ENCODE measurements at regions not wholly inside any gene's neighbourhood (a gene's known extent, or its start where the extent isn't known, plus 50 kb on each side); places are given as distances from the start of the nearest gene placed in this dataset.

DNA sequence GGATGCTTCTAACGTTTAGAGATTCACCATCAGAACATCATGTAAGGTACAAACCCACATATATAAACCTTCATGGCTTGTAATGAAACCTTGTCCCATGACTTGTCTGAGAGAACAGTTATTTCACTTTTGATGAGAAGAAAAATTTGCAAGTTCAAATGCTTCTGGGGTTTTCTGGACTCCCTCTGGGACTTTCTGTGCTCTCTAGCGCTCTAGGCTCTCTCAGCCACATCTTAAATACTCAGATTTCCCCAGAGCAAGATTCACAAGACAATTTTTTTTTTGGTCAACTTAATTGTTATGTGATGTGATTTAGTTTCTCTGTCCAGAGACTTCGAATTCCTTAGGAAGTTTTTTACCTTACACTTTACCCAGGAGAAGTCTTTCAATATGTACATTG, 282.8 kb upstream of the EDNRB start:
- no peak for DNase-seq

DNA sequence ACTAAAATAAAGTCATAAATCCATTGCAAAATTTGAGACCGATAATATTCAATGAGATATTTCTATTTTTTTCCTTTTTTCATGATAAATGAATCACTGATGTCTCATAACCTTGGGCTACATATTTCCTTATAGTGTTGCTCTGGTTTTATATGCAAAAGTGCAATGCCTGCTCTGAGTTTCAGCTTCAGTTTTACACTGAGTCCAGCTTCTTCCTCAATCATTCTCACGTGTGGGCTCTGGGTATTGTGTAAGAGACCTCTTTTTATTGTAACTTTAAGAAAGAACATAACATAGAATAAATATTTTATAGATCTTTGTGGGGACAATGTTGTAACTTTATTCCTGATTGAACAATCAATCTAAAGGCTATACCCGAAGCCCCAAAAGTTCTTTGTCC, 280.2 kb upstream of the EDNRB start:
- DNase-seq = no peak

DNA sequence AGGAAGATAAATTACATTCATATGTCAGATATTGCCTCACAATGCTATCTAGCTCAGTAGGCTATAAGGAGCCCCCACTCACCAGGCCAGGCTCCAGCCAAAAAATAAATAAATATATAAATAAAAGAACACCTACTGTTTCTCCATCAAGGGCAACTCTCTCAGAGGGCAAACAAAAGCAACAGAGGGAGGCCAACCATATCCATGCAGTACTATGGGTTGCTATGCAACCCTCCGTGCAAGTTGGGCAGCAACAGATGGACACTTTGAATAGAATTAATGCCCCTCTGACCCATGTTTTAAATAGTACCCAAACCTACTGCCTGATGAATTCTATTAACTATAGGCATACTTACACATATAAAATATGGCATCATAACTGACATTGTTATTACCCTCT, 279.8 kb upstream of the EDNRB start:
- DNase-seq = no peak

DNA sequence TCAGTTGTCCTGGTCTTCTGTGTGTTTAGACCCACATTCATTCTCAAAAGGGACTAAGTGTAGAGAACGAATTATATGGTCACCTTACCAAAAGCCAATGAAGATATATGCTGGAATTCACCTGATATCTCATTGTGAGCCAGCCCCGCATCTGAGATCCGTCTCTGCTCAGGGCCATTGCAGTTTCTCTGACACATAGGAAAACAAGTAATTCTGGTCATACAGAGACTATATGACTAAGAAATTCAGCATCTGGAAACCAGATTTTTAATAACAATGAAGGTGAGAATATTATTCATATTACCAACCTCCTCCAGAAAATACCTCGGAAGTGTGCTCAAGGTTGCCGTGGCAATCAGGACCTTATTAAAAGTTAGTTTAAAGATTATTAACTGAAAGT, 278.6 kb upstream of the EDNRB start:
- no peak for DNase-seq

DNA sequence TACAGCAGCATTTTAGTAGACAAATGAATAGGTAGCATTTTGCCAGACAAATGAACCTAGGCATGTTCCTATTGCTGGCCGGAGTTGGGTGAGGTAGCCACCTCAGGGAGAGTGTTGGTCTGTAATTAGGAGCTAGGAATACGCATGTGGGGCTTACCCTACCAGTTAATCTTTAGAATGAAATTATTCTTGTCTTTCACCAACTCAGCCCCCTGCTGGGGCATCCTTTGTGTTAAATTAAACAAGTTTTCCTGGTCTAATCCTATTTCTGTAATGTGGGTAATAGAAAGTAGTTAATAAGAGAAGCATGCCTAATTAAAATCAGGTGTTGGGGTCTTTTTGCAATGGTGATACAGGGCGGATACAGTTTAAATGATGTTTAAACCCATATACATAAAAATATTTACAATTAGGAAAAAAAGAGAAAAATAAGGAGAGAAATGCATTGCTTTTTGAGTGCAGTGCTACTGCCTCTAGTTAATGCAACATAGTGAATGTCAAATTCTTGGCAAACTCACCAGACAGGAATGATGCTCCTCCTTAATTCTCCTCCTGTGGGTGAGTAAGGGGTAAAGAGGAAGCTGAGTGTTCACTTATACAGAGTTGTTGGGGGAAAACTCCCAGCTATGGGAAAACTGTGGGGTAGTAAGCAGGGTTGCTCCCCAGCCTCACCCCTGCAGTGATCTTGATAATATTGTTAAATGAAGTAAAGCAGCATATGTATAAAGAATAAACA, 276.4 kb upstream of the EDNRB start:
- no peak for DNase-seq

DNA sequence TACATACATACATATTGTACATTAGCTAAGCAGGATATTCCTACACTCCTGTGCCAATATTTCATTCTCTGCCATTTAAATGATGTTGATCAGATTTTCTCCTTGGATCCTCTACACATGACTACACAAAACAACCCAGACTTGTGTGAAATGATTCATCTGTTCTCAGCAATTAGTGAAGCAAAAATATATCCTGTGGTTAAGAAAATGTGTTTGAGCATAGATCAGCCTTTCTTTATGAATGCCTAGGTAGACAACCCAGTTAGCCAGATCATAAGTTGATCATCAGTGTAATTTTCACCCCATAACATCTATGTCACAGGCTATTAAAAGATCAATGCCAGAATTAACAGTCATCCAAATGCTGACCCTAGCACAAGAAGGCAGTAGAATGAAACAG, 275.2 kb upstream of the EDNRB start:
- no peak for DNase-seq

DNA sequence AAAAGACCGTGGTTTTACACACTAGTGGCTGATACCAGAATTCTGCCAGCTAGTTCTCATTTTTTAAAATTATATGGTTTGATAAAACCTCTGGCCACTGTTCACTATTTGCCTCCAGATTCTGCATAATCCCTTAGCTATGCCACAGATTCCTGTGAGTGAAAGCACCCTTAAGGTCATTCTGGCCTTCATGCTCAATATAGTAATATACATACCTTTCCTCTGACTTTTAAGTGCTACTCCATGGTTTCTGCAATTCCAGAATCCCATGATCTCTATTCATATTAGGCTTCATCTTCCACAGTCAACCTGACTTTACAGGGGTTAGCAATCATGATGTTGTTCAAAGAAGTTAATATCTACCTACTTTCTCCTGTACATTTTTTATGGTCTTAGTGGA, 274.1 kb upstream of the EDNRB start:
- DNase-seq = no peak

DNA sequence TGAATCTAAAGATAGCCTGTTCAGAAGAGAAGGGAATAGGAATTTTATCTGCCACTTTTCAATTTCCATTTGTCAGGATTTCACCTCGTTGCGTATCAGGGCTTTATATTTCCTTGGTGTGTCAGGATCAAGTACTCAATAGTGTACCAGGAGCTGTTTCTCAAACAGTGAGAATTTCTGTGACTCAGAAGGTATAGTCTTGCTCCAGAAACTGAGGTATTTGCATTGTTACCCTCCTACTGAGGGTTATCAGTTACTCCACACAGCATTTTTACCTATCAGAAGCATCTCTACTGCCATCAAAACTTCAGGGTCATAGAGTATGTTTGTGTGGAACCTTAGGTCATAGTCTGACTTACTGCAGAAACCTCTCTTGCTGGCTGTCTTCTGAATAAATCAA, 271.7 kb upstream of the EDNRB start:
- no peak for DNase-seq

DNA sequence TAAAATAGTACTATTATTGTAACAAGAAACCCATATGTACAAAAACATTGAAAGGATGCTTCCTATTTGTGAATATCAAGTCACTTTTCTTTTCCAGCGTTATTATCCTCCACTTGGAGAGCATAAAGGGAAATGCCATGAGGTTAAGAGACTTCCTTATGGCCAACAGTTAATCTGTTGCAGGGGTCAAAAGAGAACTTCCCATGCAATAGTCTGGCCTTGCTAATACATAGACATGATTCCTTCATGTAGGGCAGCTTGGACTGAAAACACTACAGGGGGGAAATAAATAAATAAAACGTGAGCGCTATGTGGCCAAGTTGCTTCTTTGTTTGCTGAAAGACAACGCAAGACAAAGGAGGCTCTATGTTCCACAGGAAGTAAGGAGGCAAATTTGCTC, 269.1 kb upstream of the EDNRB start:
- DNase-seq = no peak

DNA sequence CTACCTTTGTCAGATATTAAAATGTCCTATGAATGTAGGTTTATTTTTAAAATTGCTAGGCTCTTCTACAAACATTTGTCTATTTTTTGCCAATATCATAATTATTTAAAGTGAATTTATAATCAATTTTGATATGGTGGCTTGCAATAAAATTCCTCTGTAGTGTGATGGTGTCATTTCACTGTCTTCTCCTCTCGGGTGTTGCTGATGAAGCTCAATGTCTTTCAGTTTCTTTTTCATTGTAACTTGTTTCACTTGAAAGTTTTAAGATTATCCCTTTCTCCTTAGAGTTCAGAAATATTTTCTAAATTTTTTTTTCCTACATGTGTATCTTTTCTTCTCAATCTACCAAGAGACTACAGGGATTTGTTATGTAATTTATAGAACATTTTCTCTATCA, 267.1 kb upstream of the EDNRB start:
- DNase-seq = no peak

DNA sequence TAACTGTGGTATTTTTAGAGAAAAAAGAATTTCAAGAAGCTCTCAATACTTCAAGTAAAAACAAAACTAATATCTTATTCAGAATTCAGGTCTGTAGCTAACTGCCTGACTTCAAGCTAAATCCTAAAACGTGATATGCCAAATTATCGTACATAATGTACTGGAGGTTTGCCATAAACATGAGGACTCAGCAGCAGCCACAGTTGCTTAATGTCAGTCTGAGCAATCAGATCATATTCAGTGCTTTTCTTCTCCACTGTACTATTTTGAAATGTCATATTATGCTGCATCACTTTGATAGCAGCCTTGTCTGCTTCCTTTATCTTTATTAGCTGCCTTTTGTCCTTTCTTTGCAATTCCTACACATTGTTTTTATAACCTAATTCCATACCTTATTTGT, 265.1 kb upstream of the EDNRB start:
- DNase-seq = no peak

DNA sequence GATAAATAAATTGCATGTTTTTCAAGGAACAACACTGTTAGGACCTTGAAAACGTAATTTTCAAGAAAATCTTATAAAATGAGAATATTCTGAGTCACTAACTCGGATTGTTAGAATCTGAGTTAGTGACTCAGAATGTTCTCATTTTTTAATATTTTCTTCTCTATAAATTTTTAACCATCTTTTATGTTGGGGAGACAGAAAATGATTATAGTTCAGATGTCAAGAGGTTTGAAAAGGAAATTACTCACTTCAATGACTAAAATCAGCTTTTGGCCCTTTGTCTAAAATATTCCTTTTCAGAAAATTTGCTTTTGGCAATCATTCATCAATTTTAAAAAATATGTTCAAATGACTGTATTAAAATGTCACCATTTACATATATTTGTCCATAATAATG, 264.2 kb upstream of the EDNRB start:
- no peak for DNase-seq

DNA sequence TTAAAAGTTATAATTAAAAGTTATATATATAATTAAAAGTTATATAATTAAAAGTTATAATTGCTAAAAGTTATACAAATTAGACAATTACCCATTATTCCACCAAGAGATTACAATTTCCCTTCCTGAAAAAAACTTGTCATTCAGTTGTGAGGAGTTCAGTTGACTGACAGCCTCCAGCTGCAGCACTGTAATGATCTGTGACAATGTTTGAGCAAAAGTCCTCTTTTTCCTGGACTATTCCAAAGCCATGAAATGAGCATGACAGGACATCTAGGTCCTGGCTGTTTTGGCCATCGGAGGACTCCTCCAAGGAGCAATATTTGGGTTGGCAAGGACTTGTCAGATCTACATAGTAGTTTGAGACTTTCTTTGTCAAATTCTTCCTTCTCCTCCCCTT, 258.7 kb upstream of the EDNRB start:
- no peak for DNase-seq

DNA sequence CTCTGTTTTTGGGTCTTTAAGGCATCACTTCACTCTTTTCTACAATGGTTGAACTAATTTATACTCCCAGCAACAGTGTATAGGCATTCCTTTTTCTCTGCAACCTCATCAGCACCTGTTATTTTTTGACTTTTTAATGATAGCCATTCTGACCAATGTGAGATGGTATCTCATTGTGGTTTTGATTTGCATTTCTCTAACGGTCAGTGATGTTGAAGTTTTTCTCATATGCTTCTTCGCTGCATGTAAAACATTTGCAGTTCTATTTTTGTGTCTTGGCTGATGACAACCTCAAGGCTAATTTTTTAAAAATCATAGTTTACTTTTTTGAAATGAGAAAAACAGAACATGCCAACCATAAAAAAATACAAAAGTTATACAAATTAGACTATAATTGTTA, 258.2 kb upstream of the EDNRB start:
- no peak for DNase-seq

DNA sequence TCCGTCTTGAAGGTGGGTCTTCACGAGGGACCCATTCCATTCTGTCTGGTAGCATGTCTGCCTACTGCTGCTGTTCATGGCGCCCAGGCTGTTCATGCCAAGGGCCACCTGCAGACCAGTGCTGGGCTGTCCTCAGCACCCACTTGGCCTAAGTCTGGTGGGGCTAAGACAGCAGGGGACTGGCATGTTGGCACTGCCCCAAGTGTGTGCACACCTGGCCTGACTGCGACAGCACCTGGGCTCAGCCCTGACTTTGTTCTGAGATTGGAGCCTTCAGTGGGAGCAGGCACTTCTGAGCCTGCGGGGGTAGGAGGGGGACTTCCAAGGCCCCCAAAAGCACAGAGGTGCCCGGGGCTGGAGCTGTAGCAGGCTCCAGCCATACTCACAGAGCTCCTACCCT, 250.8 kb upstream of the EDNRB start:
- DNase-seq = no peak

DNA sequence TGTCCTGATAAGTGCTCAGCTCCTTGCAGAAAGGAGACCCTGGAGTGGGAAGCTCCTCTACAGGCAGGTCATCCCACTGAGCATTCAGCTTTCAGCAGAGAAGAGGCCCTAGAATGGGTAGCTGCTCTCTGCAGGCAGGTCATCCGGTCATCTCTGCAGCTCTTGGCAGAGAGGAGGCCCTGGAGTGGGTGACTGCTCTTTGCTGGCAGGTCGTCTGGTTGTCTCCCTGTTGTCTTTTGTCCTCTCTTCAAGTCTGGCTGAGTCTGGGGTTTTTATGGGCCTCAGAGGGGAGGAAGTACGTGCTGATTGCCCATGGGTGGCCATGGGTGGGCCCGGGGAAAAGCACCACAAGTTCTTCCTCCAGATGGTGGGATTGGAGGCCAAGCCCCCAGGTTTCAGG, 250.3 kb upstream of the EDNRB start:
- no peak for DNase-seq

DNA sequence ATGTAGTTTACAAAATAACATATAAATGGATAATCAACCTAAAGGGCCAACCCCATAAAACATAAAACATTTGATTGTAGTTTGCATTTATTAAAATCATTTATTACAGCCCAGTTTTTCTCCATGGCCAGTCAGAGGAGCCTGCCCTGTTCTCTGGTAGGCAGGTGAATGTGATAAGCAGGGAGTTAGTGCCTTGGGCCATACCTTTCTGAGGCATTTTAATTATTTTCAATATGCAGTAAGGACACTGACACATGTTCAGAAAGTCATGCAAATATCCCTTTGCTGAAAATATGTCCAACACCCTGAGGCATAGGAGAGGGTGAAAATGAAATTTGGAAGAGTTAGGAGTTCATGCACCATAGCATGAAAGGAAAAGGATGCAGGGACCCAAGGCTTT, 242.6 kb upstream of the EDNRB start:
- no peak for DNase-seq

DNA sequence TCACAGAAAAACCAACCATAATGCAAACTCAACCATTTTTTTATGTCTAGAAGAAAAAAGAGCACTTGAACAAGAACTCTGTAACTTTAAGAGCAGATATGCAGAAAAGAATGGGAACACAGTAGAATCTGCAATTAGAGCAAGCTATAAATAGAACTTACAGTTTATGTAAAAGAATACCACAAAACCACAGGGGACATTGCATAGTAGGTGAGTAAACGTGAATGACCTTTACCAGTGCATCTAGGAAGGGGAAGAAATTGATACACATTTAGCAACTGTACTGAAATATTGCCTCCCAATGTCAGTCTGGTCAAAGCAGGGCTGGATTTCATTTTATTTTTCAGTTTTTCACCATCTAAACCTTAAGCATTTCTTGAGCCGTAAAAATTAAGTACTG, 242.2 kb upstream of the EDNRB start:
- DNase-seq = no peak

DNA sequence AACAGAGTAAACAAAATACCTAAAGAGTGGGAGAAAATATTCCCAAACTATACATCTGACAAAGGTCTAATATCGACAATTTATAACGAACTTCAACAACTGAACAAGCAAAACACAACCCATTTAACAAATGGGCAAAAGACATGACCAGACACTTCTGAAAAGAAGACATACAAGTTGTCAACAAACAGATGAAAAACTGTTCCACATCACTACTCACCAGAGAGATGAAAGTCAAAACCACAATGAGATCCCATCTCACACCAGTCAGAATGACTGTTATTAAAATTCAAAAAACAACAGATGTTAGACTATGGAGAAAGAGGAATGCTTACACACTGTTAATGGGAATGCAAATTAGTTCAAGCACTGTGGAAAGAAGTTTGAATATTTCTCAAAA, 233.8 kb upstream of the EDNRB start:
- no peak for DNase-seq

DNA sequence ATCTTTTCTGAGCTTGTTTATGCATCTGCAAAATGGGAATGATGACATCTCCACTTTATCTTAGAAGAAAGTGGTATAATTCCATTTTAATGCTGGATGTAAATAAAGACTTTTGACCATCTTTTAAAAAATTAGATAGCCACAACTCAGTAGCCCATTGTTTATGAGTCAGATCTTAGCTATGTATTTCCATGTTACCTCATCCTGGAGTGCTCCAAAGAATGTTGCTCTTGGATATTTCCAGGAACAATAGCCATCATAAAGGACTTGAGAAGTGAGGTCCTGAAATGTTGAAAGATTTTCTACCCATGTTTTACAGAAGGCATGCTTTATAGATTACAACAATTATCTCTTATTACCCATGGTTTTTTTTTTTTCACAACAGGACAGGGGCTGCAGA, 229.3 kb upstream of the EDNRB start:
- no peak for DNase-seq

DNA sequence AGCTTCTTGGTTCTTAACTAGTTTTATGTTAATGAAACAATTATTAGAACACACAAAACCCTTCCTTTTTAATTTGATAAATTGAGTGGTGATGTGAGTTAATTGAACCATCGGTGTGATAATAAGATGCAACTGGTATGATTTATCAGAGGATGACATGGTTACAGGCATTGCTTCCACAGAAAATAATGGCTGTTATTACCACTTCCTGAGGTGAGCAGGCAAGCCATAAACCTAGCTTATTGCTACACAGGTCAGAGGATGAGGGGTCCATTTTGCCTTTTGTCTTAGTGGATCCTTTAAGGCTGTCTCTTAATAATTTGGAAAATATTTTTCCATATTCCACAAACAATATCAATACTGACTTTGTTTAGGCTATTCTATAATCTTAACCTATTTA, 226.6 kb upstream of the EDNRB start:
- no peak for DNase-seq

DNA sequence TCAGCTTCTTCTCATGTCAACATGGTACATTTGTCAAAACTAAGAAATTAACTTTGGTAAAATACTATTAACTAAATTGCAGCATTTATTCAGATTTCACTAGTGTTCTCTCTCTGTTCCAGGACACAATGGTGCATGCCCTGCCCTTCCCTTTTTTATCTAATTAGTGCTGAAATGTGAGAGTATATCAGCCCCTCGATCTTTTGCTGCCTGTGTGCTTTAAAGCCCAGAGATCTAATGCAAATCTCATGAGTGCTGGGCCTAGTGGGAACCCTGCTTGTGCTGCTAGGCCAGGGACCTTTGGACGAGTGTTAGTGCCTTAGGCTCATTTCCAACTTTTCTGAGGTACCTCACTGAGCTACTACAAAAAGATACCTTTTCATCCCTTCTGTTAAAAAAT, 221.1 kb upstream of the EDNRB start:
- no peak for DNase-seq

DNA sequence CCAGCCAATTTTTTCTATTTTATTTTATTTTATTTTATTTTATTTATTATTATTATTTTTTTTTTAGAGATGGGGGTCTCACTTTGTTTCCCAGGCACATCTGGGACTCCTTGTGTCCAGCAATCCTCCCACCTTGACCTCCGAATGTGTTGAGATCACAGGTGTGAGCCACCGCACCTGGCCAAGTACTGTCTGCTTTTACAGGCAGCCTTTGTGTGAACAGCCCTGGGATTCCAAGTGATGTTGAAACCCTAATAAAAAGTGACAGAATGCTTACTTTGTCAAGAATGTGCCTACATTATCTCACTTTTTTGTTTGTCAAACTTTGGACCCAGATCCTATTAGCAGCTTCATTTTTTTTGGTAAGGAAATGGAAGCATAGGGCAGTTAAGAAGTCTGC, 220.1 kb upstream of the EDNRB start:
- DNase-seq = no peak

DNA sequence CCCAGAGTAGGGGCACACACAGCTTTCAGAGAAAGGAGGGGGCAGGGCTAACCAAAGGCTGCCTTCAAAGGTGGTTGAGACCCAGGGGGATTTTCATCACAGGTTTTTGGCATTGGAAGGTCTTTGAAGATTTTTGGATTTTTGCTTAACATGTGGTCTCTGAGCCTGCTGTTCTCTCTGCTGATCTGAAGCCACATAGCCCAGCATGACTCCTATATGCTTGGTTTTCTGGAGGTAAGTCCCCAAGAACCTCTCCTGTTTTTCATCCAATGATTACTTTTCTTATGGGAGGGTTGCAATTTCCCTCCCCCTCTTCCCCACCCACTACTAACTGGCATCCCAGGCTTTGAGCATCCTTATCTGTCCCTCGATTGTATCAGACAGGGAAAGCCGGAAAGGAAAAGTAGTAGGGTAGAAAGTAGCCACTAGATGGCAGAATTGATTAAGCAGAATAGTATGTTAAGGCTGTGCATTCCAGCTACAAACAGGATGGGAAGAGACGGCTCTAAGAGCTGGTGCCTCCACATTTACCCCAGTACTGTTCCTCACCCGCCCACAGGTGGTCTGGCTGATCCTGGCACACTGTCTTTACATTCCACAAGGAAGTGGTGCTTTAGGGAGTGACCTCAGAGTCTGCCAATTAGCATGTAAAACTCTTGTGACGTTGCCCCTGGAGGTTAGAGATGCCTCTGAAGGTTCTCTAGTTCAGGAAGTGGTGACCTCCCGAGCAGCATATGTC, 218.9 kb upstream of the EDNRB start:
- DNase-seq = no peak

DNA sequence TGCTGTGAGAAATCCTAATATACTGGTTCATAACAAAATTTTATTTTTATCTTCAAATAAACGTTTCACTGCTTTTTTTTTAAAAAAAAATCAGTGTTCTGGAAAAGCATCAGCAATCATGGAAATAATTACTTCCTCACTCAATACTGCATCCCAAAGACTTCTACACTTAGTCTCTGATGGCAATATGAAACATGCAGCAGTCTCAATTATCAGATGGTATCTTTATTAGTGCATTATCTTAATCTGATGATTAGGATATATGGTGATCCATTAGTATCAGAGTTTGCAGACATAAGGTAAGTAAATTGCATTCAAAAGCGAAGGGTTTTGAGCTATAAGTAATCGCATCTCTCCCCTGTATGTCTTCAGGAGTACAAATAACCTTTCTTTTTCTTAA, 218.3 kb upstream of the EDNRB start:
- no peak for DNase-seq

All from activated CD4-positive, alpha-beta T cell treated with anti-CD3 and anti-CD28 coated beads, Interleukin-2, amount 50 U/mL, for 4 hours (primary cell).